HEK293 (cell line): ENCODE measurements at regions not wholly inside any gene's neighbourhood (a gene's known extent, or its start where the extent isn't known, plus 50 kb on each side); places are given as distances from the start of the nearest gene placed in this dataset.

ENCODE experiments used
- CTCF ChIA-PET: fragments of 350-600 bp; formaldehyde crosslinking; extraction: SDS; loops from one replicate; lab custom pipeline; 2021; ENCODE audit warnings: antibody characterized with exemption; lab: Yijun Ruan, JAX
- POLR2A ChIA-PET: fragments of 300-600 bp; formaldehyde crosslinking; extraction: SDS; loops from one replicate; lab custom pipeline; 2020; ENCODE audit warnings: antibody characterized with exemption, inconsistent platforms; lab: Yijun Ruan, JAX
- H3K27ac ChIP-seq: fragments of 200-500 bp; sonication (Bioruptor generic); 2 replicates; pipeline ENCODE4 v1.5.1; 2014; ENCODE audit warnings: low read depth, low read length, control low read depth, inconsistent platforms; ENCODE audit errors: extremely low read depth
- H3K36me3 ChIP-seq, 2 experiments: fragments of 200-500 bp in 1 of 2; sonication (Bioruptor generic) in 1 of 2; 1 replicate in 1 of 2; 2 replicates in 1 of 2; pipeline ENCODE4 v1.5.1; 2014 to 2017; ENCODE audit warnings: inconsistent platforms in 2 of 2, low read length in 2 of 2; ENCODE audit not compliant: control insufficient read depth in 2 of 2, insufficient read depth in 1 of 2
- H3K4me1 ChIP-seq: fragments of 200-500 bp; sonication (Bioruptor generic); 2 replicates; pipeline ENCODE4 v1.5.1; 2014; ENCODE audit warnings: mild to moderate bottlenecking, low read length, inconsistent platforms; ENCODE audit not compliant: control insufficient read depth, insufficient read depth
- H3K4me3 ChIP-seq: 2 replicates; pipeline ENCODE4 v1.5.1; 2011; ENCODE audit warnings: low read depth, mild to moderate bottlenecking, control low read depth, low read length, moderate library complexity
- H3K9me3 ChIP-seq: fragments of 200-500 bp; sonication (Bioruptor generic); 2 replicates; pipeline ENCODE4 v1.5.1; 2014; ENCODE audit warnings: low read depth, low read length, inconsistent platforms; ENCODE audit not compliant: control insufficient read depth, insufficient read depth
- GFI1B ChIP-seq: fragments of 450-650 bp; formaldehyde crosslinking; IDR thresholded peaks from 2 replicates; pipeline ENCODE4 v1.5.1; 2016; ENCODE audit warnings: missing biosample characterization, missing genetic modification characterization
- MEIS1 ChIP-seq: sonication (generic); formaldehyde crosslinking; IDR thresholded peaks from 2 replicates; pipeline ENCODE4 v1.8.1; 2022; ENCODE audit warnings: missing genetic modification reagents, mild to moderate bottlenecking, borderline replicate concordance
- SCRT1 ChIP-seq: fragments of 450-650 bp; formaldehyde crosslinking; IDR thresholded peaks from 2 replicates; pipeline ENCODE4 v1.5.1; 2016; ENCODE audit warnings: missing biosample characterization, missing genetic modification characterization, borderline replicate concordance
- TRIM28 ChIP-seq: IDR thresholded peaks from 2 replicates; pipeline ENCODE4 v1.6.1; 2011; ENCODE audit warnings: low read length, control low read depth, borderline replicate concordance
- YY2 ChIP-seq: fragments of 450-650 bp; formaldehyde crosslinking; IDR thresholded peaks from 2 replicates; pipeline ENCODE4 v1.5.1; 2016; ENCODE audit warnings: missing biosample characterization, missing genetic modification characterization
- ZBTB48 ChIP-seq: fragments of 450-650 bp; formaldehyde crosslinking; IDR thresholded peaks from 2 replicates; pipeline ENCODE4 v1.5.1; 2016; ENCODE audit warnings: missing biosample characterization, missing genetic modification characterization
- ZBTB8A ChIP-seq: fragments of 450-650 bp; formaldehyde crosslinking; IDR thresholded peaks from 2 replicates; pipeline ENCODE4 v1.5.1; 2016; ENCODE audit warnings: missing biosample characterization, missing genetic modification characterization
- ZIC2 ChIP-seq: fragments of 450-650 bp; formaldehyde crosslinking; IDR thresholded peaks from 2 replicates; pipeline ENCODE4 v1.5.1; 2016; ENCODE audit warnings: missing biosample characterization, missing genetic modification characterization
- ZNF16 ChIP-seq: fragments of 450-650 bp; formaldehyde crosslinking; IDR thresholded peaks from 2 replicates; pipeline ENCODE4 v1.5.1; 2016; ENCODE audit warnings: low read depth, missing biosample characterization, missing genetic modification characterization
- ZNF169 ChIP-seq: fragments of 450-650 bp; formaldehyde crosslinking; IDR thresholded peaks from 2 replicates; pipeline ENCODE4 v1.5.1; 2016; ENCODE audit warnings: missing biosample characterization, missing genetic modification characterization
- ZNF174 ChIP-seq: fragments of 450-650 bp; formaldehyde crosslinking; IDR thresholded peaks from 2 replicates; pipeline ENCODE4 v1.5.0; 2017; ENCODE audit warnings: missing biosample characterization, mild to moderate bottlenecking, missing genetic modification characterization
- ZNF175 ChIP-seq: fragments of 450-650 bp; formaldehyde crosslinking; IDR thresholded peaks from 2 replicates; pipeline ENCODE4 v1.5.1; 2016; ENCODE audit warnings: missing biosample characterization, missing genetic modification characterization
- ZNF19 ChIP-seq: fragments of 450-650 bp; formaldehyde crosslinking; IDR thresholded peaks from 2 replicates; pipeline ENCODE4; 2016; ENCODE audit warnings: missing biosample characterization, missing genetic modification characterization, low read depth
- ZNF274 ChIP-seq, 2 experiments: fragments of 200-500 bp in 1 of 2; fragments of 450-650 bp in 1 of 2; sonication (Bioruptor generic) in 1 of 2; formaldehyde crosslinking in 1 of 2; IDR thresholded peaks; 2 replicates each; pipeline versions ENCODE4 v1.5.1 to v1.6.1; 2014 to 2016; ENCODE audit warnings: borderline replicate concordance in 1 of 2, inconsistent platforms in 1 of 2, low read length in 1 of 2, missing biosample characterization in 1 of 2, missing genetic modification characterization in 1 of 2
- ZNF391 ChIP-seq: fragments of 450-650 bp; formaldehyde crosslinking; IDR thresholded peaks from 2 replicates; pipeline ENCODE4 v1.5.1; 2016; ENCODE audit warnings: low read depth, missing biosample characterization, missing genetic modification characterization, borderline replicate concordance
- ZNF416 ChIP-seq: fragments of 450-650 bp; formaldehyde crosslinking; IDR thresholded peaks from 2 replicates; pipeline ENCODE4 v1.5.1; 2016; ENCODE audit warnings: missing biosample characterization, missing genetic modification characterization
- ZNF48 ChIP-seq: fragments of 450-650 bp; formaldehyde crosslinking; IDR thresholded peaks from 2 replicates; pipeline ENCODE4 v1.5.1; 2016; ENCODE audit warnings: missing biosample characterization, missing genetic modification characterization
- ZNF513 ChIP-seq: fragments of 450-650 bp; IDR thresholded peaks from 2 replicates; pipeline ENCODE4 v1.5.1; 2018; ENCODE audit warnings: missing biosample characterization, missing genetic modification characterization
- ZNF585B ChIP-seq: fragments of 450-650 bp; formaldehyde crosslinking; IDR thresholded peaks from 2 replicates; pipeline ENCODE4 v1.5.1; 2016; ENCODE audit warnings: missing biosample characterization, missing genetic modification characterization
- ZNF600 ChIP-seq: fragments of 450-650 bp; formaldehyde crosslinking; IDR thresholded peaks from 2 replicates; pipeline ENCODE4 v1.5.1; 2016; ENCODE audit warnings: missing biosample characterization, missing genetic modification characterization
- ZNF623 ChIP-seq: fragments of 450-650 bp; formaldehyde crosslinking; IDR thresholded peaks from 2 replicates; pipeline ENCODE4 v1.5.1; 2016; ENCODE audit warnings: missing biosample characterization, missing genetic modification characterization
- ZNF658 ChIP-seq: fragments of 450-650 bp; formaldehyde crosslinking; IDR thresholded peaks from 2 replicates; pipeline ENCODE4; 2016; ENCODE audit warnings: missing biosample characterization, missing genetic modification characterization
- ZNF670 ChIP-seq: fragments of 450-650 bp; formaldehyde crosslinking; IDR thresholded peaks from 2 replicates; pipeline ENCODE4 v1.5.1; 2016; ENCODE audit warnings: missing biosample characterization, missing genetic modification characterization, low read depth
- ZNF692 ChIP-seq: fragments of 450-650 bp; formaldehyde crosslinking; IDR thresholded peaks from 2 replicates; pipeline ENCODE4 v1.5.1; 2016; ENCODE audit warnings: missing biosample characterization, missing genetic modification characterization
- ZNF76 ChIP-seq: fragments of 450-650 bp; formaldehyde crosslinking; IDR thresholded peaks from 2 replicates; pipeline ENCODE4; 2016; ENCODE audit warnings: low read depth, missing biosample characterization, missing genetic modification characterization, borderline replicate concordance
- ZSCAN23 ChIP-seq: fragments of 450-650 bp; formaldehyde crosslinking; IDR thresholded peaks from 2 replicates; pipeline ENCODE4 v1.5.1; 2016; ENCODE audit warnings: missing biosample characterization, missing genetic modification characterization
- TF ChIP-seq, protein P1 (sequence below): fragments of 450-650 bp; formaldehyde crosslinking; conservative IDR thresholded peaks from 2 replicates; pipeline ENCODE4 v1.5.1; 2016; ENCODE audit warnings: low read depth, missing biosample characterization, missing genetic modification characterization
- TF ChIP-seq, protein P2 (sequence below): fragments of 450-650 bp; formaldehyde crosslinking; IDR thresholded peaks from 2 replicates; pipeline ENCODE4 v1.5.1; 2016; ENCODE audit warnings: missing biosample characterization, missing genetic modification characterization

DNA sequence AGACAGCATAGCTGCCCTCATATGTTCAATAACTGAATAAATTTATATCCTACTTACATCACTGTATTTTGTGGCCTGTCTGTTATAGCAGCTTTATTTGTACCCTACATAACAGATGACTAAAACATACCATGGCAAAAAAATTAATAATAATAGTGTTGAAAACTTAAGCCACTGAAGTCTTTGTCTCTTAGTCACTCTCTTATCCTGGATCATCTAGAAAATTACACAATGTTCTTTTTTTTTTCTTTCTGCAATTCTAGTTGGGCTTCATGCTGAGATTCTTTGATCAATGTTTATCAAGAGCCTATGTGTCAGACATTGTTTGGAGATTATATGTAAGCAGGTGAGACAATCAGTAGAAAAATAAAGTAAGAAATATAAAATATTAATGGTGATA lies 519.3 kb upstream of the ARPP21 start:
- TF ChIP-seq ZBTB8A (tag by site-specific recombination) (no peak), ZNF48 (no peak), ZNF169 (tag by site-specific recombination) (no peak), ZNF623 (no peak)
- Histone ChIP-seq H3K36me3 (no peaks in the 10 kb centered on the region), H3K27ac (no peak overlapping the region), H3K9me3 (no peaks in the 10 kb centered on the region), H3K4me3 (no peak overlapping the region), H3K4me1 (no peaks in the 10 kb centered on the region)
- CTCF ChIA-PET = no interaction called here
- POLR2A ChIA-PET = no interaction called here

DNA sequence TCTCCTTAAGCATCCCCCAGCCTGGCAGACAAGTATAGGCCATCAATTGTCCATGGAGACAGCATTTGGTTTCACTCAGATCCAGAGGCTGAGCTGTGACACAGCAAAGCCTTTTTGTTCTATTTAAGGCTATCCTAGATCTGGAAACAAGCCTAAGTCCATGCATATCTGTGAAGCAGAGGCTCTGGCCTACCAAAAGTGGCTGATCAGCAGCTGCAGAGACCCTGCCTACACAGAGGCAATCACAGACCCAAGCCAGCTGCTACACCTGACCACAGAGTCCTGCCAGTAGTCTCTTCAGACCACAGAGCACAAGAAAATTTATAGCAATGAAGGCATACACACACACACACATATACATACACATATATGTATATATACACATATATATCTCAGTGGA lies 501.7 kb upstream of the ARPP21 start:
- no peaks in the 10 kb centered on the region for H3K4me1 ChIP-seq
- ChIA-PET POLR2A (no interaction called here), CTCF (no interaction called here)
- H3K36me3 ChIP-seq = no peaks in the 10 kb centered on the region
- H3K27ac ChIP-seq = no peak overlapping the region
- TF ChIP-seq YY2 (tag by site-specific recombination) (no peak), MEIS1 (CRISPR knock-in tag) (no peak), ZNF19 (tag by site-specific recombination) (no peak), ZIC2 (no peak), ZNF670 (tag by site-specific recombination) (no peak), TRIM28 (no peak), ZNF16 (tag by site-specific recombination) (no peak), SCRT1 (tag by site-specific recombination) (no peak), ZNF600 (tag by site-specific recombination) (no peak), ZNF174 (tag by site-specific recombination) (no peak), ZNF585B (tag by site-specific recombination) (no peak), ZSCAN23 (tag by site-specific recombination) (no peak), ZNF391 (no peak)
- TF ChIP-seq, protein P1, sequence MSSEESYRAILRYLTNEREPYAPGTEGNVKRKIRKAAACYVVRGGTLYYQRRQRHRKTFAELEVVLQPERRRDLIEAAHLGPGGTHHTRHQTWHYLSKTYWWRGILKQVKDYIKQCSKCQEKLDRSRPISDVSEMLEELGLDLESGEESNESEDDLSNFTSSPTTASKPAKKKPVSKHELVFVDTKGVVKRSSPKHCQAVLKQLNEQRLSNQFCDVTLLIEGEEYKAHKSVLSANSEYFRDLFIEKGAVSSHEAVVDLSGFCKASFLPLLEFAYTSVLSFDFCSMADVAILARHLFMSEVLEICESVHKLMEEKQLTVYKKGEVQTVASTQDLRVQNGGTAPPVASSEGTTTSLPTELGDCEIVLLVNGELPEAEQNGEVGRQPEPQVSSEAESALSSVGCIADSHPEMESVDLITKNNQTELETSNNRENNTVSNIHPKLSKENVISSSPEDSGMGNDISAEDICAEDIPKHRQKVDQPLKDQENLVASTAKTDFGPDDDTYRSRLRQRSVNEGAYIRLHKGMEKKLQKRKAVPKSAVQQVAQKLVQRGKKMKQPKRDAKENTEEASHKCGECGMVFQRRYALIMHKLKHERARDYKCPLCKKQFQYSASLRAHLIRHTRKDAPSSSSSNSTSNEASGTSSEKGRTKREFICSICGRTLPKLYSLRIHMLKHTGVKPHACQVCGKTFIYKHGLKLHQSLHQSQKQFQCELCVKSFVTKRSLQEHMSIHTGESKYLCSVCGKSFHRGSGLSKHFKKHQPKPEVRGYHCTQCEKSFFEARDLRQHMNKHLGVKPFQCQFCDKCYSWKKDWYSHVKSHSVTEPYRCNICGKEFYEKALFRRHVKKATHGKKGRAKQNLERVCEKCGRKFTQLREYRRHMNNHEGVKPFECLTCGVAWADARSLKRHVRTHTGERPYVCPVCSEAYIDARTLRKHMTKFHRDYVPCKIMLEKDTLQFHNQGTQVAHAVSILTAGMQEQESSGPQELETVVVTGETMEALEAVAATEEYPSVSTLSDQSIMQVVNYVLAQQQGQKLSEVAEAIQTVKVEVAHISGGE (tag by site-specific recombination) = no peak
- H3K4me3 ChIP-seq = no peak overlapping the region
- no peaks in the 10 kb centered on the region for H3K9me3 ChIP-seq

GRCh38 chr3:35141406-35141805 lies 497.9 kb upstream of the ARPP21 start:
- H3K4me1 ChIP-seq = no peaks in the 10 kb centered on the region
- H3K27ac ChIP-seq = no peak overlapping the region
- no peaks in the 10 kb centered on the region for H3K36me3 ChIP-seq
- no peak overlapping the region for H3K4me3 ChIP-seq
- H3K9me3 ChIP-seq = no peaks in the 10 kb centered on the region
- ChIA-PET CTCF (no interaction called here), POLR2A (no interaction called here)
- TF ChIP-seq, protein P2, sequence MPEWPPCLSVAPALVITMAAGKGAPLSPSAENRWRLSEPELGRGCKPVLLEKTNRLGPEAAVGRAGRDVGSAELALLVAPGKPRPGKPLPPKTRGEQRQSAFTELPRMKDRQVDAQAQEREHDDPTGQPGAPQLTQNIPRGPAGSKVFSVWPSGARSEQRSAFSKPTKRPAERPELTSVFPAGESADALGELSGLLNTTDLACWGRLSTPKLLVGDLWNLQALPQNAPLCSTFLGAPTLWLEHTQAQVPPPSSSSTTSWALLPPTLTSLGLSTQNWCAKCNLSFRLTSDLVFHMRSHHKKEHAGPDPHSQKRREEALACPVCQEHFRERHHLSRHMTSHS (tag by site-specific recombination) = no peak
- TF ChIP-seq ZNF692 (tag by site-specific recombination) (no peak), GFI1B (no peak), ZNF416 (tag by site-specific recombination) (no peak), ZNF513 (tag by site-specific recombination) (no peak), ZNF76 (no peak), ZNF175 (no peak), ZNF274 (IDR thresholded peaks at IDR 0.05; ENCODE audit: low read length) (no peak), ZNF274 (tag by site-specific recombination; IDR thresholded peaks at IDR 0.05; ENCODE audit: borderline replicate concordance) (no peak), ZNF658 (tag by site-specific recombination) (no peak), ZNF169 (tag by site-specific recombination) (no peak), ZBTB48 (no peak)
